ENCODE measurements at regions not wholly inside any gene's neighbourhood (a gene's known extent, or its start where the extent isn't known, plus 50 kb on each side); places are given as distances from the start of the nearest gene placed in this dataset.

DNA sequence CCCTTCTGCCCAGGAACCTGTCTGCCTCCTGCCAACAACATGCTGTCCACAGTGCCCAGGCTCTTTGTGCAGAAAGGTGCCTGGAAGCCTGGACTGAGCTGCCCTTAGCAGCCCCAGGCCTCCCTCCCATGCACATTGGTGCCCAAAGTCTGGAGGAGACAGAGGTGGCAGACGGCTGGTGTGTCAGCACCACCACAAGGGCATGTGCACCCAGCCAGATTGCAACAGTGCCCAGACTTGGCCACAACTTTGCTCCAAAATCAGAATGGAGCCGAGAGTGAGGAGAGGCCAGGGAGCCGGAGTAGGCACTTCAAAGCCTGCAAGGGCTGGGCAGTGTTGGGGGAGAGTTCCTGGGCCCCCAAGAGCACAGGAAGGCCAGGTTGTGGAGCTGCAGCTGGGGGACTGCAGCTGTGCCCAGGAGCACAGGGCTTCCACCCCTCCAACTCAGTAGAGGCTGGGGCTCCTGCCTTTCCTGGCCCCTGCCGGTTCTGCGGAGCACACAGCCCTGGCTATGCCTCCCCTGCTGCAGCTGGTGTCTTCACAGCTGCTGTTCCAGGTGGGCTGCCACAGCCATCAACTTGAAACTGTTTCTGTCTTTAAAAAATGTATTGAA lies 1255.8 kb downstream of the SLITRK5 start:
- no peak overlapping the region for H3K27ac ChIP-seq
- no peak for TF ChIP-seq CTCF (IDR thresholded peaks at IDR 0.05)
- no peak for DNase-seq (ENCODE audit: low spot score in 2 of 2)
- no peaks in the 10 kb centered on the region for H3K36me3 ChIP-seq
- no peak overlapping the region for H3K4me3 ChIP-seq
- no peaks in the 10 kb centered on the region for H3K4me1 ChIP-seq
- H3K27me3 ChIP-seq = no peaks in the 10 kb centered on the region
- intact Hi-C loops (cut with DNase I) = no loop called here
- H3K9me3 ChIP-seq = no peaks in the 10 kb centered on the region

- Histone ChIP-seq H3K4me1 (no peaks in the 10 kb centered on the region), H3K27me3 (no peaks in the 10 kb centered on the region), H3K4me3 (no peak overlapping the region), H3K9me3 (no peaks in the 10 kb centered on the region), H3K36me3 (no peaks in the 10 kb centered on the region), H3K27ac (no peak overlapping the region)
- intact Hi-C loops (cut with DNase I) = no loop called here
- TF ChIP-seq CTCF (IDR thresholded peaks at IDR 0.05) = no peak
- DNase-seq (ENCODE audit: low spot score in 2 of 2) = no peak
Observed at GRCh38 chr13:88932950-88933349, 1261.8 kb downstream of the SLITRK5 start.

- Histone ChIP-seq H3K27ac (no peak overlapping the region), H3K4me3 (no peak overlapping the region), H3K4me1 (no peaks in the 10 kb centered on the region), H3K36me3 (no peaks in the 10 kb centered on the region), H3K27me3 (no peaks in the 10 kb centered on the region), H3K9me3 (no peaks in the 10 kb centered on the region)
- TF ChIP-seq CTCF (IDR thresholded peaks at IDR 0.05) = no peak
- DNase-seq (ENCODE audit: low spot score in 2 of 2) = no peak
- intact Hi-C loops (cut with DNase I) = no loop called here
Observed at GRCh38 chr13:88937384-88937783, 1266.2 kb downstream of the SLITRK5 start.

- Histone ChIP-seq H3K27ac (no peak overlapping the region), H3K9me3 (no peaks in the 10 kb centered on the region), H3K4me3 (no peak overlapping the region), H3K36me3 (no peaks in the 10 kb centered on the region), H3K27me3 (no peaks in the 10 kb centered on the region), H3K4me1 (no peaks in the 10 kb centered on the region)
- intact Hi-C loops (cut with DNase I) = no loop called here
- TF ChIP-seq CTCF (IDR thresholded peaks at IDR 0.05) = no peak
- DNase-seq (ENCODE audit: low spot score in 2 of 2) = no peak
Observed at GRCh38 chr13:88945793-88946192, 1274.6 kb downstream of the SLITRK5 start.

GRCh38 chr13:88948501-88948900 lies 1277.3 kb downstream of the SLITRK5 start:
- H3K36me3 ChIP-seq = no peaks in the 10 kb centered on the region
- no peak overlapping the region for H3K27ac ChIP-seq
- H3K9me3 ChIP-seq = no peaks in the 10 kb centered on the region
- DNase-seq (ENCODE audit: low spot score in 2 of 2) = no peak
- no peak for TF ChIP-seq CTCF (IDR thresholded peaks at IDR 0.05)
- no peaks in the 10 kb centered on the region for H3K4me1 ChIP-seq
- H3K27me3 ChIP-seq = no peaks in the 10 kb centered on the region
- H3K4me3 ChIP-seq = no peak overlapping the region
- intact Hi-C loops (cut with DNase I) = no loop called here

DNA sequence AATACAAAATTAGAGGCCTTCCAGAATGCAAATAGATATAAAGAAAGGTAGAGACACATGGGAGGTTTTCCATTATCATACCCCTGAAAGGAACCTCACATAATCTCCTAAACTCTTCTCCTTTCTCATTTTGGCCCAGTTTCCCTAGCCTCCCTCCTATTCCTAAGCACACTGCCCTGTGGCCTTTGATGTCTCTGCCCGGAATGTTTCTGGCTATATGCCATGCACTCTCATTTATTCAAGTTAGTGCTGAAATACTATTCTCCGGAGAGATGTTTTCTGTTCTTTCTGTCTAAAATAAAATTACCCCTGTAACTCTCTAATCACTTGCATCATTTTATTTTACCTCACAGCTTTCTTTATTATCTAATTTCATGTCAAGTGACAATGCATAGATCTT lies 1287.7 kb downstream of the SLITRK5 start:
- Histone ChIP-seq H3K27me3 (no peaks in the 10 kb centered on the region), H3K36me3 (no peaks in the 10 kb centered on the region), H3K9me3 (no peaks in the 10 kb centered on the region), H3K4me3 (no peak overlapping the region), H3K4me1 (no peaks in the 10 kb centered on the region), H3K27ac (no peak overlapping the region)
- DNase-seq (ENCODE audit: low spot score in 2 of 2) = no peak
- intact Hi-C loops (cut with DNase I) = no loop called here
- TF ChIP-seq CTCF (IDR thresholded peaks at IDR 0.05) = no peak
